Stomach (tissue), 8 donors: ENCODE measurements at regions not wholly inside any gene's neighbourhood (a gene's known extent, or its start where the extent isn't known, plus 50 kb on each side); places are given as distances from the start of the nearest gene placed in this dataset.

ENCODE experiments used
- DNase-seq, 2 donors: peaks; one replicate each; pipeline versions ENCODE4 v3.0.0 to v3.0.0-alpha.2; 2013 to 2019
- H3K27ac ChIP-seq, 5 donors: fragments of 200-600 bp in 4 of 5; sonication (generic) in 4 of 5; one replicate each; pipeline ENCODE4 v1.5.1; 2013 to 2019; ENCODE audit warnings: mild to moderate bottlenecking in 1 of 5, moderate library complexity in 1 of 5
- H3K27me3 ChIP-seq, 3 donors: fragments of 200-600 bp; sonication (generic); one replicate each; pipeline ENCODE4 v1.5.1; 2017 to 2019; ENCODE audit warnings: mixed run types in 1 of 3
- H3K36me3 ChIP-seq, 4 donors: fragments of 200-600 bp; sonication (generic); 1 replicate in 3 of 4; 2 replicates in 1 of 4; pipeline ENCODE4 v1.5.1; 2016 to 2019
- H3K4me1 ChIP-seq, 4 donors: fragments of 200-600 bp; sonication (generic); one replicate each; pipeline ENCODE4 v1.5.1; 2016 to 2019
- H3K4me3 ChIP-seq, 4 donors: fragments of 200-600 bp; sonication (generic) in 3 of 4; one replicate each; pipeline ENCODE4 v1.5.1; 2016 to 2019; ENCODE audit warnings: mild to moderate bottlenecking in 1 of 4
- H3K9me3 ChIP-seq, 4 donors: fragments of 200-600 bp; sonication (generic); one replicate each; pipeline ENCODE4 v1.5.1; 2016 to 2019
- EP300 ChIP-seq: sonication (generic); formaldehyde crosslinking; IDR thresholded peaks from one replicate; pipeline ENCODE4 v1.6.1; 2017; ENCODE audit warnings: antibody characterized with exemption
- POLR2A ChIP-seq, 4 donors: fragments of 450-650 bp; IDR thresholded peaks; one replicate each; pipeline ENCODE4 v1.6.1; 2016; ENCODE audit warnings: antibody characterized with exemption in 4 of 4, control low read depth in 2 of 4, mild to moderate bottlenecking in 1 of 4, moderate library complexity in 1 of 4
- POLR2AphosphoS5 ChIP-seq, 3 donors: sonication (generic); formaldehyde crosslinking; IDR thresholded peaks; one replicate each; pipeline ENCODE4 v1.6.1; 2016; ENCODE audit warnings: antibody characterized with exemption in 3 of 3
- WGBS, 5 donors: extraction: QIAGEN DNeasy Blood & Tissue Kit in 3 of 5; methylation state at CpG; one replicate each; pipeline versions ENCODE4 v1.1.5 to v1.1.7; 2013 to 2018; 5-methylcytosine and 5-hydroxymethylcytosine counted together
- intact Hi-C: fragments of 100-400 bp; cut with DNase I; formaldehyde crosslinking; loops from one replicate; pipeline ENCODE4 v1.15.1; 2023; ENCODE audit warnings: low total_unique reads
- TF ChIP-seq, protein P1 (sequence below), 7 experiments: fragments of 450-650 bp in 4 of 7; fragments of 200-600 bp in 3 of 7; sonication (generic) in 3 of 7; IDR thresholded peaks; one replicate each; pipeline ENCODE4 v1.5.1; 2016 to 2019; ENCODE audit warnings: antibody characterized with exemption in 7 of 7, control low read depth in 2 of 7, mild to moderate bottlenecking in 1 of 7
- donor health status: healthy with polysubstance abuse.
- donor health status: Bipolar disorder and iron deficiency.
- donor health status: healthy.

DNA sequence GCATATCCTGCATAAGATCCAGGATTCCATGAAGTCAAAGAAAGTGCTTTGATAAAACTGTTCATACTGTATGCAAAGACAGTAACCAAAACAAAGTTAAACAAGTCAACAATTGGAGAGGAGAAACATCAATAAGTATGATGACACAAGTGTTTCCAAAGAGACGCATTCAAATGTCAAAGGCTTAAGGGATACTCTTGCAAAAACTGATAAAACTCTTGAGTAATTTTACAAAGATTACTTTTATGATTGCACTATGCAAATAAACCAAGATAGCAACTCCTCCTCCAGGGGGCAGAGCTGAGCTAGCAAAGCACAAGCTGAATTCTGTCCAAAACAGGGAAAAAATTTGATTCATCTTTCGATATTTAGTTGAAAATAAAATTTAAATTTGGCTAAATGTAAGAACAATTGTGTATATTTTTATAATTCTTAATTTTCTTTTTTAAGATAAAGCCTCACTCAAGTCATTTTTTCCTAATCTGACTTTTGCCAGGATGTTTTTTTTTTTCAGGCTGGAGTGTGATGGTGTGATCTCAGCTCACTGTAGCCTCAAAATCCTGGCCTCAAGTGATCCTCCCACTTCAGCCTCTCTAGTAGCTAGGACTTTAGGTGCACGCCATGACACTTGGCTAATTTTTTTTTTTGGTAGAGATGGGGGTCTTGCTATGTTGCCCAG lies 84.0 kb downstream of the MZT1 start:
- Histone ChIP-seq H3K36me3 (no peaks in the 10 kb centered on the region), H3K27ac (no peak overlapping the region), H3K4me1 (no peaks in the 10 kb centered on the region), H3K4me3 (no peak overlapping the region), H3K9me3 (no peaks in the 10 kb centered on the region), H3K27me3 (no peaks in the 10 kb centered on the region)
- 49 to 63% (median 54%) methylated on average over 3 of the region's 3 CpGs for WGBS, 5 donors
- peak; percentile 29 to 48 for DNase-seq
- TF ChIP-seq EP300 = no peak
- TF ChIP-seq, protein P1, sequence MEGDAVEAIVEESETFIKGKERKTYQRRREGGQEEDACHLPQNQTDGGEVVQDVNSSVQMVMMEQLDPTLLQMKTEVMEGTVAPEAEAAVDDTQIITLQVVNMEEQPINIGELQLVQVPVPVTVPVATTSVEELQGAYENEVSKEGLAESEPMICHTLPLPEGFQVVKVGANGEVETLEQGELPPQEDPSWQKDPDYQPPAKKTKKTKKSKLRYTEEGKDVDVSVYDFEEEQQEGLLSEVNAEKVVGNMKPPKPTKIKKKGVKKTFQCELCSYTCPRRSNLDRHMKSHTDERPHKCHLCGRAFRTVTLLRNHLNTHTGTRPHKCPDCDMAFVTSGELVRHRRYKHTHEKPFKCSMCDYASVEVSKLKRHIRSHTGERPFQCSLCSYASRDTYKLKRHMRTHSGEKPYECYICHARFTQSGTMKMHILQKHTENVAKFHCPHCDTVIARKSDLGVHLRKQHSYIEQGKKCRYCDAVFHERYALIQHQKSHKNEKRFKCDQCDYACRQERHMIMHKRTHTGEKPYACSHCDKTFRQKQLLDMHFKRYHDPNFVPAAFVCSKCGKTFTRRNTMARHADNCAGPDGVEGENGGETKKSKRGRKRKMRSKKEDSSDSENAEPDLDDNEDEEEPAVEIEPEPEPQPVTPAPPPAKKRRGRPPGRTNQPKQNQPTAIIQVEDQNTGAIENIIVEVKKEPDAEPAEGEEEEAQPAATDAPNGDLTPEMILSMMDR (IDR thresholded peaks at IDR 0.05) = peak in 2 of 7 experiments; percentile 28 to 41
- intact Hi-C loops = no loop called here

DNA sequence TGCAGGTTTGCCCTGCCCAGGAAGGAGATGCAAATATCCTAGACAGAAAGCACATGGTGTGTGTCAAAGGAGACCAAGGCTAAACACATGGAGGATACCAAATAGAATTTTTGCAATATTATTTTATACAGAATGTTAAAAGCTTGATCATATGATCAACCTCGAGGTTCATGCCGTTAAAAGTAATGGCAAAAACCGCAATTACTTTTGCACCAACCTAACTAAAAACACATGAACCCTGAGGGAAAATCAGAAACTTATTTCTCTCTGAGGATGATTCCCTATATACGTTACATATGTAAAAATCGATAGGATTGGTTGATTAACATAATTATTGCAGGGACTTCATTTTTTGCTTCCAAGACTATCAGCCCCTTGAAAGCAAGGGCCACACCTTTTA lies 88.1 kb downstream of the MZT1 start:
- no peak overlapping the region for H3K4me3 ChIP-seq
- intact Hi-C loops = no loop called here
- H3K27ac ChIP-seq = no peak overlapping the region
- H3K9me3 ChIP-seq = no peaks in the 10 kb centered on the region
- H3K36me3 ChIP-seq = no peaks in the 10 kb centered on the region
- no peaks in the 10 kb centered on the region for H3K4me1 ChIP-seq
- no peak for TF ChIP-seq EP300
- TF ChIP-seq POLR2A (IDR thresholded peaks at IDR 0.05) = no peak
- TF ChIP-seq POLR2AphosphoS5 (IDR thresholded peaks at IDR 0.05) = no peak
- TF ChIP-seq, protein P1 (IDR thresholded peaks at IDR 0.05) = no peak
- no peaks in the 10 kb centered on the region for H3K27me3 ChIP-seq
- WGBS, 5 donors = 91 to 96% (median 93%) methylated on average over 5 of the region's 5 CpGs
- DNase-seq = no peak

DNA sequence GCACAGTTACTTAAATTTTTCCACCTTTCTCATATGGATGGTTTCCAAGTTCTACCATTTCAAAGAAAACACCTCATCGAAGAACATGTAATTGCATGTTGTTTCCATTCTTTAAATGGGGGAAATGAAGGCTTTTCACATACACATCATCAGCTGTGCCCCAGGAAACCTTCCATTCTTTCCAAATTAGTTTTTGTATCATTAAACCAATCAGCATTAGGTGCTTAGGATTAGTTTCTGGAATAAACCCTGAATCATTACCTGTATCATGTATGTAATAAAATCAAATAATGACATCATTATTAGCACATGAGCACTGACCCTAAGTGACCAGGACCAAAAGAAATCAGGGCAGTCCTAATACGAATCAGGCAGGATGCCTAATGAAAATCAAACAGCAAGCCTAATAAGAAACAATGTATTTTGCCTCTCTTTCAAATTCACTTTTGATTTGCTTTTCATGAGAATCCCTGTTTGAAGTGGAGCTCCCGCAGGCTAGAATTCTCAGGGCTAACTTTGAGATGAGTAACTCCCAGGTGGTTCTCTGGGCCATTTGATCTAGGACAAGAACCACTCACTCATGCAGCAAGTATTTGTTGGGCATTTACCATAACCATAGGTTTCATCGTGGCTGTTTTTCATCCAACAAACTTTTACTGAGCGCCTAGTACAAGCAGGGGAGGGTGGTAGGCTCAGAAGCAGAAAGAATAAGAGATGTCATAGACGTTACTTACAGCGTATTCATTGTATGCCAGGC lies 89.2 kb downstream of the MZT1 start:
- no peak overlapping the region for H3K4me3 ChIP-seq
- no peak overlapping the region for H3K27ac ChIP-seq
- H3K27me3 ChIP-seq = no peaks in the 10 kb centered on the region
- H3K4me1 ChIP-seq = no peaks in the 10 kb centered on the region
- WGBS, 5 donors = 79 to 86% (median 81%) methylated on average over 7 of the region's 7 CpGs
- no peak for DNase-seq
- H3K9me3 ChIP-seq = no peaks in the 10 kb centered on the region
- H3K36me3 ChIP-seq = no peaks in the 10 kb centered on the region
- TF ChIP-seq POLR2A (IDR thresholded peaks at IDR 0.05) = no peak
- TF ChIP-seq, protein P1 (IDR thresholded peaks at IDR 0.05) = no peak
- intact Hi-C loops = no loop called here

DNA sequence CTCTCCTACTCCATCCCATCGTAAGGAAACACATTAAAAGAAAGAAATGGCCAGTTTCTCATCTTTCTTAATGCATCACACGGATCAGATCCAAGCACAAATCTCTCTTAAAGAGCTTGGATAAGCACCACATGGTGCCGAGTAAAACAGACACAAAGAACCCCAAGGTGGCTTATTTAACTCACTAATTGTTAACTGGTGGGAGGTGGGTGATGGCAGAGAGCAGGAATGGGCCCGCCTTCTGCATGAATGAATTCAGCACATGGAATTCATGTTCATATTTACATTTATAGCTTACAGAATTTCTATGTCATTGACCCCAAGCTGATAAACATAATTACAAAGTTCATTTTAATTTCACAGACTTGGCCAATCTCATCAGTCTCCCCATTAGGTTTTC lies 89.9 kb downstream of the MZT1 start:
- Histone ChIP-seq H3K4me1 (no peaks in the 10 kb centered on the region), H3K4me3 (no peak overlapping the region), H3K36me3 (no peaks in the 10 kb centered on the region), H3K27ac (no peak overlapping the region), H3K9me3 (peaks cover 0 to under 1% (median 0%) of the 10 kb centered on the region in 4 donors), H3K27me3 (no peaks in the 10 kb centered on the region)
- DNase-seq = no peak
- 59 to 70% (median 62%) methylated on average over 4 of the region's 4 CpGs for WGBS, 5 donors
- intact Hi-C loops = no loop called here
- TF ChIP-seq EP300 = no peak
- TF ChIP-seq POLR2A (IDR thresholded peaks at IDR 0.05) = no peak
- TF ChIP-seq POLR2AphosphoS5 (IDR thresholded peaks at IDR 0.05) = no peak
- TF ChIP-seq, protein P1 (IDR thresholded peaks at IDR 0.05) = no peak
